Epidermal melanocyte (primary cell): ENCODE measurements at regions not wholly inside any gene's neighbourhood (a gene's known extent, or its start where the extent isn't known, plus 50 kb on each side); places are given as distances from the start of the nearest gene placed in this dataset.
A peak's percentile ranks its signal among the peaks of the same experiment; 100 is the strongest.
"Not testable (repeated sequence)": the region's sequence is repeated elsewhere in the genome, so short reads cannot be mapped to it uniquely, and the experiment has no call there.

Source experiments
- DNase-seq: peaks from one replicate; pipeline ENCODE4 v3.0.0; 2011; ENCODE audit warnings: low spot score; ENCODE audit not compliant: insufficient read length

GRCh38 chr6:22140736-22141135 is 156.1 kb downstream of the PRL start:
- not testable (repeated sequence) for DNase-seq

- no peak for DNase-seq
These were observed 155.5 kb downstream of the PRL start for GRCh38 chr6:22141241-22141745.

- DNase-seq: no peak
These were observed 154.0 kb downstream of the PRL start for GRCh38 chr6:22142856-22143255.

- DNase-seq: no peak
These were observed 151.5 kb downstream of the PRL start for GRCh38 chr6:22145376-22145775.

- peak; percentile 27 for DNase-seq
These were observed 150.8 kb downstream of the PRL start for GRCh38 chr6:22145823-22146677.

- DNase-seq: no peak
These were observed 150.2 kb downstream of the PRL start for GRCh38 chr6:22146678-22146930.

- DNase-seq: no peak
These were observed 149.7 kb downstream of the PRL start for GRCh38 chr6:22146931-22147701.

GRCh38 chr6:22147921-22148776 is 148.7 kb downstream of the PRL start:
- DNase-seq: peak; percentile 30

GRCh38 chr6:22149096-22149495 is 147.7 kb downstream of the PRL start:
- no peak for DNase-seq

- DNase-seq: peak; percentile 61
These were observed 147.1 kb downstream of the PRL start for GRCh38 chr6:22149501-22150367.

- no peak for DNase-seq
These were observed 146.3 kb downstream of the PRL start for GRCh38 chr6:22150368-22151035.

- no peak for DNase-seq
These were observed 144.9 kb downstream of the PRL start for GRCh38 chr6:22151892-22152291.

GRCh38 chr6:22152841-22153240 is 144.0 kb downstream of the PRL start:
- DNase-seq: no peak

GRCh38 chr6:22153384-22154158 is 143.3 kb downstream of the PRL start:
- no peak for DNase-seq

GRCh38 chr6:22155551-22155950 is 141.3 kb downstream of the PRL start:
- DNase-seq: no peak

- no peak for DNase-seq
These were observed 139.6 kb downstream of the PRL start for GRCh38 chr6:22157233-22157632.

GRCh38 chr6:22164236-22164635 is 132.6 kb downstream of the PRL start:
- no peak for DNase-seq

- not testable (repeated sequence) for DNase-seq
These were observed 125.8 kb downstream of the PRL start for GRCh38 chr6:22171006-22171405.

- not testable (repeated sequence) for DNase-seq
These were observed 125.0 kb downstream of the PRL start for GRCh38 chr6:22171885-22172284.
